ENCODE measurements at regions not wholly inside any gene's neighbourhood (a gene's known extent, or its start where the extent isn't known, plus 50 kb on each side); places are given as distances from the start of the nearest gene placed in this dataset.
"Not testable (repeated sequence)": the region's sequence is repeated elsewhere in the genome, so short reads cannot be mapped to it uniquely, and the experiment has no call there.

DNA sequence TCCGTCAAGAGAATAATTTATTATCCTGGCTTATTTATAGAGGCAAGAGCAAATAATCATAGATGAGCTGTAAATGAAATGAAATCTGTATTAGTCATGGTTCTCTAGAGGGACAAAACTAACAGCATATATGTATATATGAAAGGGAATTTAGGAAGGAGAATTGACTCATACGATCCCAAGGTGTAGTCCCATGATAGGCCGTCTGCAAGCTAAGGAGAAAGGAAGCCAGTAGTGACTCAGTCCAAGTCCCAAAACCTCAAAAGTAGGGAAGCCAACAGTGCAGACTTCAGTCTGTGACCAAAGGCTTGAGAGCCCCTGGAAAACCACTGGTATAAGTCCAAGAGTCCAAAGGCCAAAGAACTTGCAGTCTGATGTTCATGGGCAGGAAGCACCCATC is 515.9 kb upstream of the CYLC2 start:
- in situ Hi-C loops (cut with HindIII; ENCODE audit: low pct_unique_long_range_greater_than_20kb, low sequenced_read_pairs) = no loop called here
- H3K4me1 ChIP-seq (ENCODE audit: control insufficient read depth, insufficient read depth, low read length) = no peaks in the 10 kb centered on the region
- TF ChIP-seq, protein P1, sequence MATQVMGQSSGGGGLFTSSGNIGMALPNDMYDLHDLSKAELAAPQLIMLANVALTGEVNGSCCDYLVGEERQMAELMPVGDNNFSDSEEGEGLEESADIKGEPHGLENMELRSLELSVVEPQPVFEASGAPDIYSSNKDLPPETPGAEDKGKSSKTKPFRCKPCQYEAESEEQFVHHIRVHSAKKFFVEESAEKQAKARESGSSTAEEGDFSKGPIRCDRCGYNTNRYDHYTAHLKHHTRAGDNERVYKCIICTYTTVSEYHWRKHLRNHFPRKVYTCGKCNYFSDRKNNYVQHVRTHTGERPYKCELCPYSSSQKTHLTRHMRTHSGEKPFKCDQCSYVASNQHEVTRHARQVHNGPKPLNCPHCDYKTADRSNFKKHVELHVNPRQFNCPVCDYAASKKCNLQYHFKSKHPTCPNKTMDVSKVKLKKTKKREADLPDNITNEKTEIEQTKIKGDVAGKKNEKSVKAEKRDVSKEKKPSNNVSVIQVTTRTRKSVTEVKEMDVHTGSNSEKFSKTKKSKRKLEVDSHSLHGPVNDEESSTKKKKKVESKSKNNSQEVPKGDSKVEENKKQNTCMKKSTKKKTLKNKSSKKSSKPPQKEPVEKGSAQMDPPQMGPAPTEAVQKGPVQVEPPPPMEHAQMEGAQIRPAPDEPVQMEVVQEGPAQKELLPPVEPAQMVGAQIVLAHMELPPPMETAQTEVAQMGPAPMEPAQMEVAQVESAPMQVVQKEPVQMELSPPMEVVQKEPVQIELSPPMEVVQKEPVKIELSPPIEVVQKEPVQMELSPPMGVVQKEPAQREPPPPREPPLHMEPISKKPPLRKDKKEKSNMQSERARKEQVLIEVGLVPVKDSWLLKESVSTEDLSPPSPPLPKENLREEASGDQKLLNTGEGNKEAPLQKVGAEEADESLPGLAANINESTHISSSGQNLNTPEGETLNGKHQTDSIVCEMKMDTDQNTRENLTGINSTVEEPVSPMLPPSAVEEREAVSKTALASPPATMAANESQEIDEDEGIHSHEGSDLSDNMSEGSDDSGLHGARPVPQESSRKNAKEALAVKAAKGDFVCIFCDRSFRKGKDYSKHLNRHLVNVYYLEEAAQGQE (IDR thresholded peaks at IDR 0.05; ENCODE audit: insufficient read depth in 1 of 2, low read depth in 2 of 2, low read length in 1 of 2) = no peak
- TF ChIP-seq TCF7L2 (IDR thresholded peaks at IDR 0.05; ENCODE audit: low read depth, low read length) (no peak), SIN3A (IDR thresholded peaks at IDR 0.05; ENCODE audit: borderline replicate concordance, insufficient read depth, low read depth, low read length) (no peak), POLR2AphosphoS5 (IDR thresholded peaks at IDR 0.05; ENCODE audit: low read depth, low read length) (no peak)
- TF ChIP-seq, protein P2, sequence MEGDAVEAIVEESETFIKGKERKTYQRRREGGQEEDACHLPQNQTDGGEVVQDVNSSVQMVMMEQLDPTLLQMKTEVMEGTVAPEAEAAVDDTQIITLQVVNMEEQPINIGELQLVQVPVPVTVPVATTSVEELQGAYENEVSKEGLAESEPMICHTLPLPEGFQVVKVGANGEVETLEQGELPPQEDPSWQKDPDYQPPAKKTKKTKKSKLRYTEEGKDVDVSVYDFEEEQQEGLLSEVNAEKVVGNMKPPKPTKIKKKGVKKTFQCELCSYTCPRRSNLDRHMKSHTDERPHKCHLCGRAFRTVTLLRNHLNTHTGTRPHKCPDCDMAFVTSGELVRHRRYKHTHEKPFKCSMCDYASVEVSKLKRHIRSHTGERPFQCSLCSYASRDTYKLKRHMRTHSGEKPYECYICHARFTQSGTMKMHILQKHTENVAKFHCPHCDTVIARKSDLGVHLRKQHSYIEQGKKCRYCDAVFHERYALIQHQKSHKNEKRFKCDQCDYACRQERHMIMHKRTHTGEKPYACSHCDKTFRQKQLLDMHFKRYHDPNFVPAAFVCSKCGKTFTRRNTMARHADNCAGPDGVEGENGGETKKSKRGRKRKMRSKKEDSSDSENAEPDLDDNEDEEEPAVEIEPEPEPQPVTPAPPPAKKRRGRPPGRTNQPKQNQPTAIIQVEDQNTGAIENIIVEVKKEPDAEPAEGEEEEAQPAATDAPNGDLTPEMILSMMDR (IDR thresholded peaks at IDR 0.05) = no peak
- ATAC-seq (no peak), DNase-seq (ENCODE audit: low read depth, low spot score) (no peak)
- BruUV-seq (replicated peaks) = no TSS peak
- no peak overlapping the region for H3K4me3 ChIP-seq (ENCODE audit: low read depth in 2 of 2, low read length in 2 of 2)
- H3K9me3 ChIP-seq (ENCODE audit: control insufficient read depth, insufficient read depth, low read depth, low read length) = no peaks in the 10 kb centered on the region
- ChIA-PET CTCF (no interaction called here), POLR2A (no interaction called here)
- intact Hi-C loops (cut with micrococcal nuclease; ENCODE audit: unreplicated experiment) = loop anchor here (10.0 kb wide), 1 partner anchor 56 kb away; no protein-coding TSS in a partner anchor
- no peak overlapping the region for H3K27ac ChIP-seq (ENCODE audit: low read length)
- H3K36me3 ChIP-seq (ENCODE audit: control insufficient read depth, insufficient read depth, low read length) = no peaks in the 10 kb centered on the region
- H3K27me3 ChIP-seq (ENCODE audit: control insufficient read depth, insufficient read depth, low read length) = no peaks in the 10 kb centered on the region

DNA sequence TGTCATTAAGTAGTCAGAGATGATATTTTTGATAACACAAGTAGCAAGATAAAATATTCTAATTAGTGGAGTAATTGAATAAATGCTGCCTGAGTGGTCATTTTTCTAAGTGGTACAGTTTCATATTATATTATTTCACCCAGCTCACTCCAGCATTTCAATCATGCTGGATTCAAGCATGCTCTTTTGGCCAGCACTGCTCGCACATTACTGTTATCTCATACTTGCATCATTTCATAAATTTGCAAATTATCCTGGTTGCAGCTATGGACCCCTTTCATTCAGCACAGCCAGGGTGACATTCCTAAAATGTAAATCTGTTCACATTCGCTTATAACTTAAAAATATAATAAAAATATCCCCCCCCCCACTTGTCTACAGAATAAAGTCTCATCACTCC is 520.8 kb upstream of the CYLC2 start:
- no peaks in the 10 kb centered on the region for H3K27me3 ChIP-seq (ENCODE audit: control insufficient read depth, insufficient read depth, low read length)
- ChIA-PET POLR2A (no interaction called here), CTCF (no interaction called here)
- H3K9me3 ChIP-seq (ENCODE audit: control insufficient read depth, insufficient read depth, low read depth, low read length) = no peaks in the 10 kb centered on the region
- BruUV-seq (replicated peaks) = no TSS peak
- intact Hi-C loops (cut with micrococcal nuclease; ENCODE audit: unreplicated experiment) = loop anchor here (10.0 kb wide), 1 partner anchor 60 kb away; no protein-coding TSS in a partner anchor
- H3K36me3 ChIP-seq (ENCODE audit: control insufficient read depth, insufficient read depth, low read length) = no peaks in the 10 kb centered on the region
- DNase-seq (ENCODE audit: low read depth, low spot score) = no peak
- in situ Hi-C loops (cut with HindIII; ENCODE audit: low pct_unique_long_range_greater_than_20kb, low sequenced_read_pairs) = no loop called here
- no peak overlapping the region for H3K4me3 ChIP-seq (ENCODE audit: low read depth in 2 of 2, low read length in 2 of 2)
- ATAC-seq = no peak
- TF ChIP-seq, protein P1 (IDR thresholded peaks at IDR 0.05; ENCODE audit: insufficient read depth in 1 of 2, low read depth in 2 of 2, low read length in 1 of 2) = no peak
- TF ChIP-seq POLR2AphosphoS5 (IDR thresholded peaks at IDR 0.05; ENCODE audit: low read depth, low read length) (no peak), SIN3A (IDR thresholded peaks at IDR 0.05; ENCODE audit: borderline replicate concordance, insufficient read depth, low read depth, low read length) (no peak), TCF7L2 (IDR thresholded peaks at IDR 0.05; ENCODE audit: low read depth, low read length) (no peak)
- H3K27ac ChIP-seq (ENCODE audit: low read length) = no peak overlapping the region
- no peaks in the 10 kb centered on the region for H3K4me1 ChIP-seq (ENCODE audit: control insufficient read depth, insufficient read depth, low read length)

DNA sequence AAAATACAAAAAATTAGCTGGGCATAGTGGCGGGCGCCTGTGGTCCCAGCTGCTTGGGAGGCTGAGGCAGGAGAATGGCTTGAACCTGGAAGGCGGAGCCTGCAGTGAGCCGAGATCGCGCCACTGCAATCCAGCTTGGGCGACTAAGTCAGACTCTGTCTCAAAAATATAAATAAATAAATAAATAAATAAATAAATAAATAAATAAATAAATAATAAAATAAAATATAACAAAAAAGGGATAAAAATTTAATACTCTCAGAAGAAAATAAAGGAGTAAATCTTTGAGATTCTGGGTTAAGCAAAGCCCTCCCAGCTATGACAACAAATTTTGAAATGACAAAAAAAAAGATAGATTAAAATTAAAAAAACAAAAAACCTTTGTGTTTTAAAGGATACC is 525.7 kb upstream of the CYLC2 start:
- H3K36me3 ChIP-seq (ENCODE audit: control insufficient read depth, insufficient read depth, low read length); intact Hi-C loops (cut with micrococcal nuclease; ENCODE audit: unreplicated experiment); in situ Hi-C loops (cut with HindIII; ENCODE audit: low pct_unique_long_range_greater_than_20kb, low sequenced_read_pairs); H3K4me1 ChIP-seq (ENCODE audit: control insufficient read depth, insufficient read depth, low read length); CTCF ChIA-PET; POLR2A ChIA-PET; ATAC-seq; H3K27ac ChIP-seq (ENCODE audit: low read length); BruUV-seq (replicated peaks); H3K27me3 ChIP-seq (ENCODE audit: control insufficient read depth, insufficient read depth, low read length); H3K9me3 ChIP-seq (ENCODE audit: control insufficient read depth, insufficient read depth, low read depth, low read length); DNase-seq (ENCODE audit: low read depth, low spot score); H3K4me3 ChIP-seq (ENCODE audit: low read depth in 2 of 2, low read length in 2 of 2): not testable (repeated sequence)
